ENCODE measurements at regions not wholly inside any gene's neighbourhood (a gene's known extent, or its start where the extent isn't known, plus 50 kb on each side); places are given as distances from the start of the nearest gene placed in this dataset.
"Not testable (repeated sequence)": the region's sequence is repeated elsewhere in the genome, so short reads cannot be mapped to it uniquely, and the experiment has no call there.

DNA sequence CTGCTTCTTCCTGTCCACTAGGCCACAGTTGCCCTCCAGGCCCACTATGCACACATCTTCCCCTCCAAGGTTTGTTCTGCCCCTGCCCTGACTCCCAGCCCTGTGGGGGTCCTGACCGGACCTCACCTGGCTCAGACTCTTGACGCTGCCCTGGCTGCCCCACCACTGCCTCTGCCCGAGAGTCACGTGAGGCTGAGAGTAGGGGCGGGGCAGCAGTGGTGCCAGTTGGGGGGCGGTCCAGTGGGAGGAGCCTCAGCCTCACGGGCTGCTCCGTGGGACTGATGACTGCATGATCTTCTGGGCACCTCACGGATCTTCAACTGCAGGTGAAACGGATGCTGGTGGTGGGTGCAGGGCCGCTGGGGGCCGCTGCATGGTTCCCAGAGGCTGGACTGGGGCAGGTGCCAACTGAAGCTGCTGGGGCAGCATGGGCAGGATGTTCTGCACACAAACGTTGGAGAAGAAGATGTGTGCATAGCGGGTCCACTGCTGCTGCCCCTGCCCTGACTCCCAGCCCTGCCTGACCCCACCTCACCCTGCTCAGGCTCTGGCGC lies 77.6 kb downstream of the HHIPL2 start:
- not testable (repeated sequence) for DNase-seq (ENCODE audit: low spot score)

- no peak for DNase-seq (ENCODE audit: low spot score)
These were observed 81.6 kb downstream of the HHIPL2 start for GRCh38 chr1:222466150-222466865.

DNA sequence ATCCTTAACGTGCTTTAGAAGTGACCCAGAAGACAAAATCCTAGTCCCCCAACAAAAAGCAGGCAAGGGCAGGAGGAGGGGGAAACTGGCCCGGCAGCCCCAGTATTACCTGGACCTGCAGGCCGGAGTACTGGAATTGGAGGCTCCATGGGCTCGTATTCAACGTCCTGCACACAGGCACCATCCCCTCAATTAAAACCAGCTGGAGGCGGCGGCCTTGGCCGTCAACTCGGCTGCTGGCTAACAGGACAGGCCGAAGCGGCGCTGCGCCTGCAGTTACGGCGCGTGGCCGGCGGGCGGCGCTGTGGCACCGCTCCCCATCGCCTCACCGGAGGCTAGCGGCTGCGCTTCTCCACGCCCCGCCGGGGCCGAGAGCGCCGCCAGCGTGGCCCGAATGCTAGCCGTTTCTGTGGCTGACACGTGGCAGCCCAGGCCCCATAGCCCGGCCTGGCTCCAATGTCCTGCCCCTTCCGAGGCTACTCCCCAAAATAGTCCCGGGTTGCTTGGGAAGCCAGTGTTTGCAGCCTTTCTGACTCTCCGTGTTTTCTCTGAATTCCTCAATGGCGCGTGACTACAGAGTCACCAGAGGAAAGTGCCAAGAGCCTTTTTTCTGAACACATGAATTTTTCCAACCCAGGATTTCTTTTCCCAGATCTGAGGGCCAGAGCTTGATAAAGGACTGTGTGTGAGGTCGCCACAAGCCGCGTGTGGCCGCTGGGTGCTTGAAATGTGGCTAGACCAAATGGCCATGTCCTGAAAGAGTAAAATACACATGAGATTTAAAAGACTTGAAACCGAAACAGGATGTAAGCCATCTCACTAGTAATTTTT lies 82.5 kb downstream of the HHIPL2 start:
- peak; percentile 84 for DNase-seq (ENCODE audit: low spot score)

DNA sequence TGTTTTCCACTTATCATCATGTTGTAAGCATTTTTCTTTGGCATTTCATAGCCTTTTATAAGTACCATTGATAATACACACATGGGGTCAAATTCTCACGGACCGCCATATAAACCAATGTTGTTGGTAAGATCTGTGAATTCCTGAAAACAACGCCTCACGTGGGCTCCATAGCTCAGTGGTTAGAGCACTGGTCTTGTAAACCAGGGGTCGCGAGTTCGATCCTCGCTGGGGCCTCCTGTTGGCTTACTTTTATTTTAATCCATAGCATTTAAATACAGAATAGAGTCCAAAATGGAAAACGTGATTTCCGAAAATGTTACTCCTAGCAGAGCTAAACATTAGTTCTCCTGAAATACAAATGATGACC lies 83.1 kb downstream of the HHIPL2 start:
- peak; percentile 71 for DNase-seq (ENCODE audit: low spot score)

GRCh38 chr1:222463059-222463730 lies 84.7 kb downstream of the HHIPL2 start:
- no peak for DNase-seq (ENCODE audit: low spot score)

- DNase-seq (ENCODE audit: low spot score), result no peak
These were observed 85.3 kb downstream of the HHIPL2 start for GRCh38 chr1:222462601-222463000.

GRCh38 chr1:222461941-222462340 lies 86.0 kb downstream of the HHIPL2 start:
- DNase-seq (ENCODE audit: low spot score), result no peak

- DNase-seq (ENCODE audit: low spot score), result no peak
These were observed 88.3 kb downstream of the HHIPL2 start for GRCh38 chr1:222459652-222460051.

- DNase-seq (ENCODE audit: low spot score), result no peak
These were observed 90.4 kb downstream of the HHIPL2 start for GRCh38 chr1:222457513-222457912.

GRCh38 chr1:222457084-222457483 lies 90.8 kb downstream of the HHIPL2 start:
- no peak for DNase-seq (ENCODE audit: low spot score)

GRCh38 chr1:222455188-222455879 lies 92.6 kb downstream of the HHIPL2 start:
- peak; percentile 84 for DNase-seq (ENCODE audit: low spot score)

DNA sequence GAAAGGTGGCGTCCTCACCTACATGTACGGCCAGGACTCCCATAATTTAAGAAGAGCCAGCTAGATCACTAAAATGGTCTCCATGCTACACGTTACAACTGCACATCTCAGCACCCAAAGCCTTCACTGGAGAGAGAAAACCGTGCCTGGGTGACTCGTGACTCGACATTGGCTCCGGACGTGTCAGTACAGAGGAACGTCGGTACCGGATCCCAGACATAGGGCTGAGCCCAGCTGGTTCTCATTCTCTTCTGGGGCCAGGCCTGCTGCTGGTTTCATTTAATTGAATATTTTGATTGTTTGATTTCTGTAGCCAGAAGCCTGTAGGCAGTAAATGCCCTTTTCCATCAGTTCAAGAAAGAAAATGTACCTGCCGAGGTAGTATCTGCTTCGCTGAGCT lies 93.1 kb downstream of the HHIPL2 start:
- no peak for DNase-seq (ENCODE audit: low spot score)

DNA sequence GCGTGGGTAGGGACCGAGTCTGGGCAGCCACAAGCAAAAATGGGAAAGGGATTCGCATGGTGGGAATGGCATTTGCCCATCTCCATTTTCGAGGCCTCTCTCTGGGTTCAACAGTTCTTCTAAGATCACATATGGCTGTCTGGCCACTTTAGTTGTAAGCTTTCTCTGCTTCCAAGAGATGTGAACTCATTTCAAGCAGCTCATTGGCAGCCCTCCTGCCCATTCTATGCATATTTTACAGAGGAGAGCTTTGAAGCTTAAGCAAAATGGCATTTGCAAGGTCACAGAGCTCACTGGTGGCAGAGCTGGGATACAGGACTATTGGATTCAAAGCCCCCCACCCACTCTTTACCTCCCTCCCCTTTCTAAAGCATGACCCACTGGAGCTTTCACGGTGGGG lies 93.7 kb downstream of the HHIPL2 start:
- no peak for DNase-seq (ENCODE audit: low spot score)

- no peak for DNase-seq (ENCODE audit: low spot score)
These were observed 95.9 kb downstream of the HHIPL2 start for GRCh38 chr1:222452031-222452430.

GRCh38 chr1:222443566-222443965 lies 104.3 kb downstream of the HHIPL2 start:
- no peak for DNase-seq (ENCODE audit: low spot score)

GRCh38 chr1:222441066-222441465 lies 106.8 kb downstream of the HHIPL2 start:
- no peak for DNase-seq (ENCODE audit: low spot score)

DNA sequence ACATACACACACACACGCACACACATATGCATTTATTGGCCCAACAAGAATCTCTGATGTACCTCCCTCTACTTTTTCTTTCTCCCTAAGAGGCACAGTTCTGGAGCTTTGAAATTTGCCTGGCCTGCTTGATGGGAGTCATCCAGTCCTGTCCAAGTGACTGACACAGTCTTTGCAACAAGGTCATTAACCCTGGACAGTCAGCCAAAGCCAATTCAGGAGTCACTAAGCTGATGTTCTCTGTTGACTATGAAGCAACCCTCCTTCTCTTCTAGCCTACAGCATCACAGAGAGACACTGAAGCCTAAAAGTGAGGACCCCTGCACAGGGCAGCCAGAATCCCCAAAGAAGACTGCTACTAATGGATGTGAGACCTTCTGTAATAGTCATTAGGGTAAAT lies 123.1 kb downstream of the HHIPL2 start:
- DNase-seq (ENCODE audit: low spot score), result no peak

- DNase-seq (ENCODE audit: low spot score), result no peak
These were observed 126.5 kb downstream of the HHIPL2 start for GRCh38 chr1:222421380-222421779.

DNA sequence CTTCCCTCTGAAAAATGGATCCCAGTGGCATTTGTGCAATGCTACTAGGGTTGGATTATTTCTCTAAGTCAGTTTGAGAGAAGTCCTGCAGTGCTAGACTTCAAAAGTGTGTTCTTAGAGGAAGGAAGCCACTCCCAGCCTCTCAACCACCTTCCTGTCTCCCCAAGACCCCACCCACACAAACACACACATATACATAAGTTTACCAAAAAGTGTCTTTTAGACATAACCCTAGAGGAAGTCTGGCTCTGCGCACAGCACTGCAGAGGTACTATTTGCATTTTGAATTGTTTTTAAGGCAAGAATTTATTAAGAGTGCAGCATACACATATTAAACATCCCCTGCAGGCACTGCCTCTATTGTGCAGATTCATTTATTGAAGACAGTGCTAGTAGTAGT lies 127.3 kb downstream of the HHIPL2 start:
- no peak for DNase-seq (ENCODE audit: low spot score)

- DNase-seq (ENCODE audit: low spot score), result no peak
These were observed 129.2 kb downstream of the HHIPL2 start for GRCh38 chr1:222418654-222419053.

- DNase-seq (ENCODE audit: low spot score), result no peak
These were observed 130.6 kb downstream of the HHIPL2 start for GRCh38 chr1:222417264-222417663.
